ENCODE measurements at regions not wholly inside any gene's neighbourhood (a gene's known extent, or its start where the extent isn't known, plus 50 kb on each side); places are given as distances from the start of the nearest gene placed in this dataset.

DNA sequence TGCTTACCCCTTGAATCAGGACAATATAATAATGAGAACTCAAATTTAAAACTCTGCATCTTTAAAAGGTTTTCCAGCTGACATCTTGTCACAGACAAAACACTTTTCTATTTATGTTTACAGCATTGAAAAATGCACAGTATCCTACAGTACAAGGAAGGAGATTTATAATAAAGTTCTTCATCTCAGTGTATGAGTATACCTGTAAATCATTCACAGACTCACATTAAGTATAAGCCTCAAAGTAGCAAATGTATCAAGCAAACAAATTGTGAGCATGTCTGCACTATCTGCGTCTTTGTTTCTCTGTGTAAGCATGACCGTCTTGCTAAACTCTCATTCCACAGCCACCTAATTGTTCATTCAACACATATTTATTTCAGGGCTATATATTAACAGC lies 52.8 kb downstream of the PPP1R2C start:
- DNase-seq (ENCODE audit: low read depth in 2 of 2): no peak

DNA sequence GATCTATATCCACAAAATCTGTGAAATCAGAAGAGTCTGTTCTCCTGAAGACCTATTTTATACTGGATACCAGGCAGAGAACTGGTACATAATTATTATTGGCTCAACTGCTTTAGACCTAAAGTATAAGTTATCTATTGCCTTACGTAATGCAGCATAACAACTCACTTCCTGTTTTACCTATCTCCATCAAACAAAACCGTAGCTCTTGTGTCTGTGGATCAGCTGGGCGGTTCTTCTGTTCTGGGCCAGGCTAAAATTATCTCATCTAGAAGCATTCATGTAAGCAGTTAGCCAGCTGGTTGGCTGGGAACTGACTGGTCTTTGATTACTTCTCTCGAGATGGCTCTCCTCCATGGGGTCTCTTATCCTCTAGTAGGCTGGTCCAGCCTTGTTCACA lies 57.8 kb downstream of the PPP1R2C start:
- no peak for DNase-seq (ENCODE audit: low read depth in 2 of 2)

DNA sequence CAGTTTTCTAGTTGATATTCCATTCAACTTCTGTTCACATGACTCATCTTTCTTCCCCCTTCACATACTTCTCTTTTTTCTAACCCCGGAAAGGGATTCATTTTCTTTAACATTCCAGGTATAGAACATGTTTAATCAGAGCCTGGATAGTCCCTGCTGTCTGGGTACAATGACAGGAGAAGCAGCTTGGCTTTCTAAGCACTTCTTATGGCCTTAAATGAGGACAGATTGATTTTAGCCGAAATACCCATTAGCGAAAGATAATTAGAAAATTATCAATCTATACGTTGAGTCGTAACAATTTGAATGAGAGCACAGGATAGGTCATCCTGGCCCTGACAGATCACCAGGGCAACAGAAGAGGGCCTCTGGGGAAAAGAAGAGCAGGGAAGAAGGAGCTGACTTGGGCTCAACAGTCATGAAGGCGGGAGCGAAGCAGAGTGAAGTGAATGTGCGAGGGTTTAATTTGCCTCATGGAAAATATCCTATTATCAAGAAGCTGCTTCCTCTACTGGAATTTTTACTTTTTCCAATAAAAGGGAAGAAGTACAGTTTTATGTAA lies 62.2 kb downstream of the PPP1R2C start:
- no peak for DNase-seq (ENCODE audit: low read depth in 2 of 2)

DNA sequence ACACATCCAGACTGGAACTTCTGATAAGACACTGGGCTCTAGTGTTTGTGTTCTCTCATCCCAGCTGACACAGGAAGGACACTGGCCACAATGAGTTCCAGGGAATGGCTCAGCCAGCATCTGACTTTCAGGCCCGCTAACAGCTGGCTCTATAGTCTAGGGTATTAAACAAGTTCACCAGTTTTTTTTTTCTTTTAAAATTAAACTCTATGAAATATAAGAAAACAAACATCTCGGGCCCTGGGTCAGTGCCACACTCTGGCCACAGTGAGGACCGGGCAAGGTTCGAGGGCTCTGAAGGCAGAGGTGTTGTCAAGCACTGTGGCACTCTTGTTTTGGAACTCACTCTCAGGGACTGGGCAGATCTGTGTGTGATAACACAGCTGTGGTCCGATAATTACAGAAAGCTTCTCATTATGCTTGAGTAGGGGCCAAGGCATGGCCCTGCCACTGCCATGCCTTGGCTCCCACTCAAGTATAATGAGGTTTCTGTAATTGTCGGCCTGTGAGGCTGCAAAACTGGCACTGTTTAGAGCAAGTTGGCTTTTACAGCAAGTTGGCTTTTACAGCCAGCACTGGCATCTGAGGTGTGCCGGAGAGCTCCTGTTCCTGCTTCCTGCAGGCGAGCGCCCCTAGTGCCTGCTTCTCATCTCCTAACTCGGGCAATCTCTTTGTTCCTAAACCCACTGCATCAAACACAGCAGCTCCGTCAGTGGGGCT lies 62.8 kb downstream of the PPP1R2C start:
- peak in 1 of 2 donors; percentile 25 for DNase-seq (ENCODE audit: low read depth in 2 of 2)

DNA sequence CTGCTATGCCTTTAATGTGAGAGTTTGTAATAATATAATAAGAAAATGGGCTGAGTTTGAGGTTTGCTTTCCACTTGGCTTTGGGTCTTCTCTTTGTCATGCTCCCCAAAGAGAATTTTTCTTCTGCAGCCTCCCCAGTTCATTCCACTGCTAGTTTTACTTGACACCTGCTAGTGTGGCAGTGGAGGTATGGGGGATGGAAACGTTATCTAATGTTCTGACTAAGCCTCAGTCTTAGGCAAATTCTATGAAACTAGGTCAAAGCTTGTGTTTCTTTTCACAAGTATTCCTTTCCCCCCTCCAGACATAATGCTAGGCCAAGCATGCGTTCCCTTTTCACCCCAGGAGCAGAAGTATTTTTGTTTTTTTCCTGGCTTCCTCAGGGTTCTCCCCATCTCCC lies 67.5 kb downstream of the PPP1R2C start:
- DNase-seq (ENCODE audit: low read depth in 2 of 2): no peak

DNA sequence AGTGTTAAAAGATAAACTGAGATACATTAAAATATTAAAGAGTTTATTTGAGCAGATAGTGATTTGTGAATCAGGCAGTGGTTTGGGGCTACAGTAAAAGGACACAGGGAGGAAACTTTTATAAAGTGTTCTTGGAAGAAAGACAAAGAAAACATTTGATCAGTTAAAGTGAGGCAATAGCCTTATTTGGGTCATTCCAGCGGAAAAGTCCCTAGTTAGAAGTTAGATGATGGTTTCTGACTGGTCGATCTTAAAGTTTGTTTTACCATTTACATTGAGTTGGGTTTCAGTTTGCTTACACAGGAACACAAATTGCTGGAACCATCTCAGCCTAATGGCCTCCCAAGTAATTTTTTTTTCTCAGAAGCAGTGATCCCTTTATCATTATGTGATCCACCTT lies 69.7 kb downstream of the PPP1R2C start:
- DNase-seq (ENCODE audit: low read depth in 2 of 2): no peak

DNA sequence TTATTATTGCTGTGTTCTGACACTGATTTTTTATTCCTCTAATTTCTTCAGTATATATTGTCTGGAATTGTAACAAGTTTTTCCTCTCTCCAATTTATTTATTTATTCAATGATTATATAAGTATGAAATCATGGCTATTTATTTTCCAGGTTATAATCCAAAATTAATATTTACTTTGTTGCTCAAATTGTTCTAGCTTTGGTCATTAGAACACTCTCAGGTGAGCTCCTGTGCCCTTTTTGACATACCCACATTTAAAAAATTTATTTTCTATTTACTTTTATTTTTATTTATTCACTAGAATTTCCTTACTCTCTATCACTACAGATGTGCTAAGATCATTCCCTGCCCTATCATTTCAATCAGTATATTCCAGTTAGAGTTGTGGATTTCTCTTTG lies 70.2 kb downstream of the PPP1R2C start:
- DNase-seq (ENCODE audit: low read depth in 2 of 2): no peak

DNA sequence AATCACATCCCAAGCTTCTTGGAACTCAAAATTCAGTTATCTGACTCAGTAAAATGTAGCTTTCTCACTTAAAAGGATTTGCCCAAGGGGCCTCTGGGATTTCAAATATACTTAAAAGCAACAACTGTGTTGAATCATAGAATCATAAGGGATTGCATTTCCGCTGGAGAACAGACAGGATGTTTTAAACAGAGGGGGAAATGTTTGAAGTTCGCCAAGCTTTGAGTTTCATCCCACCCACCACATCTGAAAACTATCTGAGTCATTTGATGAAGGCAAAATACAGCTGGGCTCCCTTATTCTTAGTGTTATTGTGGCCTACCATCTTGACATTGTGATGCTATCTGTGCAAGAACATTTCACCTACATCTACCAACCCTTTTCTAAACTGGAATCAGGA lies 73.5 kb downstream of the PPP1R2C start:
- no peak for DNase-seq (ENCODE audit: low read depth in 2 of 2)

DNA sequence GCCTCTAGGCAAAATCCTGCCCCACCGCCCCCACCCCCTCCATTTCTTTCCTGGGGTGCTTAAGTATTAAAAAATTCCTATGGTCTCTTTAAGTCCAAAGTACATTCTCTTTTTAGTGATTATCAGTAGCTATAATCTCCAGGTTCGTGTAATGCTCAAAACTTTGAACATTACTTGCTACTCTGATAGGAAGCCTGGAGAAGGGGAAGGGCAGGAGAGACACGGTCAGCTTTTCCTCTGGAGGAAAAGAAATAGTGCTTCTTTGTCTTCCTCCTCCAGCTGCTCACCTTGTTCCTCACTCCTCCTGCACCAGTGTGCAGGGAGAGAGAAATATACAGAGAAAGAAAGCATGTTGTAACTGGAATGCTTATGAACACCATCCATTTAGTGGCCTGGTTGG lies 80.4 kb downstream of the PPP1R2C start:
- no peak for DNase-seq (ENCODE audit: low read depth in 2 of 2)

DNA sequence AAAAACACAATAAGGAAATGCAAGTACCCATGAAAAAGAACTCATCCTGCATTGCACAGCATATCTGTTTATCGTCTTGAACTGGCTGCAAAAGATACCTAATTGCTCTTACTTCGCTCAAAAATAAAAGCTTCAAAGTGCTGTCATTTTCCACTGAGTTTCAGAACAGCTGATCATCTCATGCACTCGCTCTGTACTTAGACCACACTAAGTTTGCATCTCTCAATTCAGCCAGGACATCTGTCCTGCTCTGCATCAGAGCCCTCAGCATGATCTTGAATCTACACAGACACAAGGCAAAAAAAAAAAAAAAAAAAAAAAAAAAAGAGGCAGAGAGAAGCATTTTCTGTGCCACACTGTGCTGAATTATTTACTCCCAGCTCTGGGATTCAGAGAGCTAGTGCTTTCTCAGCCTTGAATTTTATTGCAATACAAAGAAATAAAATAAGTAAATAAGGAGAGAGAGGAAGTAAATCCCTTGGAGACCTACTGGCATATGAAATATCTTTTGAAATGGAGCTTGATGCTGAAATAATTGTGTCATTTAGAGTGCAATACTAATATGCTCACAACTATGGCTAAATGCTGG lies 81.3 kb downstream of the PPP1R2C start:
- no peak for DNase-seq (ENCODE audit: low read depth in 2 of 2)

DNA sequence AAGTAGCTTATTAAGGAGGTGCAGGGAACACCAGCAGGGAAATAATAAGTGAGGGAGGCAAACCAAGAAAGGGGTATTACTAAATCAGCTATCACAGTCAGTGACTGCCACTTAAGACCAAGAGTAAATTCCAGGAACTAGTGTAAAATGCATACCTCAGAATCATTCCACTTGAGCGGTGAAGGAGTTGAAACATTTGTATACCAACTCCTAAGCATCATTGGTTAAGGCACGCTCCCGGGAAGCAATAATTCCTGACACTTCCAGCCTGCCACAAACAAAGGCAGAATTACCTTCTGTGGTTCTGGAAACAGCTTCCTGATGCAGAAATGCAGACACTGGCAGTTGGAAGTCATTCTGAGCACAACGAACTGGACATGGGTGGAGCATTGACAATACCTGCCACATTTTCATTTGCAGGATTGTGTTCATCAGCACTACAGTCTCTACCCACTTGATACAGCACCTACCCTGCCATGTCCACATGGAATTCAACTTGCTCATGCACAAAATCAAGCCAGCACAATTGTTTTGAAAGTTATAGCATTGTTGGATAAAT lies 82.1 kb downstream of the PPP1R2C start:
- DNase-seq (ENCODE audit: low read depth in 2 of 2): no peak

DNA sequence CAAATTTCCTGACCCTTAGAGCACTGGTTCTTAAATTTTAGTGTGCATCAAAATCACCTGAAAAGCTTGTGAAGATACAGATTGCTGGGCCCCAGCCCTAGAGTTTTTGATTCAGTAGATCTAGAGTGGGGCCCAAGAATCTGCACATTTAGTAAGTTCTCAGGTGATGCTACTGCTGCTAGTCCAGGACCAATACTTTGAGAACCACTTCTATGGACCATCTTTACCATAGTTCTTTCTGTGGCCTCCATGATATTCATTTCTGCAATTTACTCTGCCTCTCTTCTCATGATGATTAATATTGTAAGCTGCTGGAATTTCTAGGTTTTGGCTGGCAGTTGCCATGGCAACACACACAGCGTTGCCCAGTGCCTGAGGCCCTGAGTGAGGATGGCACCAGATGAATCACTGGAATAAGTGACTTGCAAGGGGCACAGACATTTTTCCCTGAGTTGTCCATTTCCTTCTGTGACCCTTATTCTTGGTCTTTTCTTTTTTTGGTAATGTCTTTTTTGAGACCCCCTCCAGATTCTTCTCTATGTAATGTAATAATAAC lies 83.6 kb downstream of the PPP1R2C start:
- DNase-seq (ENCODE audit: low read depth in 2 of 2): no peak

DNA sequence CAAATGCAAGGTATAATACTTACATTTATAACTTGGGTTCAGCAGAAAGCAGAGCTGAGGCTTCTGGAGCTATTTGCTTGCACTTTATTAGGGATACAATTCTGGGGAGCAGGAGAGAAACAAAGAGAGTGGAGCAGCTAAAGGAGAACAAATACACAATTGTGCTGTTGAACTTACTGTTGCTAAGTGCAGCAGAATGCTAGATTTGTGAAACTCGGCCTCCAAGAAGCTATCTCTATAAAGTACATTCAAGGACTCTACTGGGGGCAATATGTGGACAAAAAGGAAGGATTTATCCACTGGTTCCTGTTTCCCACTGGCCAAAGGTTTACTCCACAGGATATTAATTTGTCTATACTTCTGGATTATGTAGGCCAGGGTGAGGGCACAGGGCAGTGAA lies 86.8 kb downstream of the PPP1R2C start:
- DNase-seq (ENCODE audit: low read depth in 2 of 2): no peak

DNA sequence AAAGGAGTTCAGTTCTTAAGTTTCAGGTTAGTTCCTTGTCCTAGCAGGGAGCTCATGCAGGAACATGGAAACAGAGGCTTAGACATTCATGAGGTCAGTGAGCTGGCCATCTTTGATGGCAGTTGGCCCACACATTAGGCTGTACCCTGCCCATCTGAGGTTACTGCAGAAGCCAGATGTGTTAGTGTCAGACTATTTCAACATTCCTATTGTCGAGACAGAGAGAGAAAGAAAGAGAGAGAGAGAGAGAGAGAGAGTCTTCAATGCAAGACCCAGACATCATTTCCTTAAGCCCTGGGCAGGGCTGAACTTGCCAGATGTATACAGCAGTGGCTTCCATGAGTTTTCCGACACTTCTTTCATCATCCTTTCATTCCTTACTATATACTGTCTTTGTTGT lies 91.3 kb downstream of the PPP1R2C start:
- no peak for DNase-seq (ENCODE audit: low read depth in 2 of 2)

DNA sequence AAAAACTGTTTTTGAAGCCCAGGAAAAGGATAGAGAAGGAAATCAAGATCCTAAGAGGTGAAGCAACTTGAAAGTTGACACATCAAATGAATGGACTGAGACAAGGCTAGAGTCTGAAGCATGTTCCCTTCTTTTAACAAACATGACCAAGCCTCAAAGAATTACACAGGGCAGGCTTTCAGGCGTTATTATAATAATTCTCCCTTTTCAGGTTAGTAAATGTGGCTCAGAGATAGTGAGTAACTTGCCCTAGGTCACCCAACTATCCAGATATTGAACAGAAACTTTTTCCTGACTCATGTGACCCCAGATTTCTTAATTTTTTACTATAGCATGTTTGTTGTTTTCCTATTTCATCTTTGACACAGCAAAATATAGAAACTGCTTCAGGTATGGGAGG lies 91.7 kb downstream of the PPP1R2C start:
- DNase-seq (ENCODE audit: low read depth in 2 of 2): no peak

DNA sequence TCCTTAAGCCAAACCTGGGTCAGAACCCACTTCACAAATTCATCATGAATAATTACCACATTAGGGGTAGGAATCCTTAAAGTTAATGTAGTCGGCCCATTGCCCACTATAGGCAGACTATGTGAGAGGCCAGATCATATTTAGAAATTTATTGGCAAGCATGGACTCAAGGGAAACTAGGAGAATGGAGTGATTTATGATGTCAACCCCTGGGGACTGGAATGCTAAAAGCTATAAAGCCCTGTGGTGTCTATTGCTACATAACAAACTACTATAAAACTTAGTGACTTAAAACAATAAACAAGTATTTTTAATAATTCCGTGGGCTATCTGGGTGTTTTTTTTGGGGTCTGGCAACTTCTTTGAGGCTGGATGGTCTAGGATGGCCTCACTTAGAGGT lies 93.9 kb downstream of the PPP1R2C start:
- DNase-seq (ENCODE audit: low read depth in 2 of 2): no peak

DNA sequence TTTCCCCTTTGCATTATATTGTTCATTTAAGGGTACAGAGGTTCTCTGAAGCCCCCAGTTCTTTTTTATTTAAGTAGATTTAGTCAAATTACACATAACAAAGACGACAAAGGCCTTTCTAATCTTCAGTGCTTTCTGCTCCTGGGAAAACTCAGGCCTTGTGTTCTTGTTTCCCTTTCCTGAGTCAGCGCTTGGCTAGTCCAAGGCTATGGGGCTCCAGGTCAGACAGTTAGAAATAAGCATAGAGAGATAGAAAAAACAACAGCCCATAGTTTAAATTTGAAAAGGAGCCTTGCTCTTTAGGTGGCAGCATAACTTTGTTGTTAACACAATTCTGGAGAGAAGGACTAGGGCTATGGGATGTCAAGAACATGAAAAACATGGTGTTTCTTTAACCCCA lies 97.3 kb downstream of the PPP1R2C start:
- DNase-seq (ENCODE audit: low read depth in 2 of 2): no peak

DNA sequence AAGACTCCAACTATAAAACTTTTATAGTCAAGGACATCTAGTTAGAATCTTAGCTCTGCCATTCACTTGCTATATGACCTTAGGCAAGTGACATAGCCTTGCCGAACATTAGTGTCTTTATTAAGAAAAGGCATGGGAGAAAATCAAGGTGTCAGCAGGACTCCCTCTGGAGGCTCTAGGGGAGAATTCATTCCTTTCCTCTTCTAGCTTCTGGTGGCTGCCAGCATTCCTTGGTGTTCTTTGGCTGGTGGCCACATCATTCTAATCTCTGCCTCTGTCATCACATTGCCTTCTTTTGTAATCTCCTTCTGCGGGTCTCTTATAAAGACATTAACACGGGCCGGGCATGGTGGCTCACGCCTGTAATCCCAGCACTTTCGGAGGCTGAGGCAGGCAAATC lies 99.8 kb downstream of the PPP1R2C start:
- DNase-seq (ENCODE audit: low read depth in 2 of 2): no peak

DNA sequence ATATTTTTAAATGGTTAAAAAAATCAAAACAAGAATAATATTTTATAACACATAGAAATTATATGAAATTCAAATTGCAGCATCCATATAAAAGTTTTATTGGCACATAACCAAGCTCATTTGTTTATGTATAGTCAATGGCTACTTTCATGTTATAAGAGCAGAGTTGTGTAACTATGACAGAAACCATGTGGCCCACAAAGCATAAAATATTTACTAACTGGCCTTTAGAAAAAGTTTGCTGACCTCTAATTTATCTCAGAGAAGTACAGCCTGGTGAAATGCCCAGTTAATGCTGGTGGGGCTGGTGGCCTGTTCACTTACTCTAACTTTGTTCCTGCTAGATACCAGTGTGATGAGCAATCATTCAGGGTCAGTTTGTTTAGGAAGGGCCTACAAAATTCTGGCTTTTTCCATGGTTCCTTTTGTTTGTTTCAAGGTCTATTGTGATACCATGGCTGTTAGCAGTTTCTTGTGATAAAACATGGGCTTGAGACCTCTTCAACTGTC lies 104.6 kb downstream of the PPP1R2C start:
- no peak for DNase-seq (ENCODE audit: low read depth in 2 of 2)

DNA sequence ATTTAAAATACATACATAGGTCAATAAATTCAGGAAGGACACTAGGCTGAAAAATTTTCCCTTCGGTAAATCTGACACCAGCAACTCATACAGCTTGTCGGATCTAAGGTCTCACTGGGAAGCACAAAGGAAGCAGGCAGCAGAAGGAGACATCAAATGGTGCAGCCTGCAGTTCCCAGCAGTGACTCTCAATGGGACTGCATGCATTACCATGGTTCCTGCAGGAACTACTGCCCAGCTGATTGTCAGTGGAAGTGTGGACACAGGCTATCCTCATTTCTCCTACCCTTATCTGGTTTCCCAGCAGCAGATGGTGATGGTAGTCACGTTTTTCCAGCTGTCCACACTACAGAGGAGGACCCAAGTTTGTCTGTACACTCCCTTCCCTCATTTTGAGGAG lies 113.3 kb downstream of the PPP1R2C start:
- no peak for DNase-seq (ENCODE audit: low read depth in 2 of 2)

DNA sequence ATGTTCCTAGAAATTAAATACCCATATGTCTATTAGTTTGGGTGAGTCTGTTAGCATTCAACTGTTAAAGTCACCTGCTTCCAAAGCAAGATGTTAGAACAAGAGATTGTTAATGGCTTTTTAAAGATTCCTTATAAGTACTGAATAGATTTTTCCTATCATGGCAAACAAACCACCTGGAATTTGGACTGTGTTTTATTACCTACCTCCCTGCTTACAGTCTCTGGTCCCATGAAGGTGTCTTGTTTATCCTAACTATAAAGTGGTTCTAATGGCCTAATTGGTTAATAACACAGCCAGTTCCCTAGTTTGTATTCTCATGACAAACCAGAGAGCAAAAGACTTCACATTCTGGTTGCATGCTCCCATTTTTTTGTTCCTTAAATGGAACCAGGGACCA lies 149.5 kb downstream of the PPP1R2C start:
- DNase-seq (ENCODE audit: low read depth in 2 of 2): no peak

DNA sequence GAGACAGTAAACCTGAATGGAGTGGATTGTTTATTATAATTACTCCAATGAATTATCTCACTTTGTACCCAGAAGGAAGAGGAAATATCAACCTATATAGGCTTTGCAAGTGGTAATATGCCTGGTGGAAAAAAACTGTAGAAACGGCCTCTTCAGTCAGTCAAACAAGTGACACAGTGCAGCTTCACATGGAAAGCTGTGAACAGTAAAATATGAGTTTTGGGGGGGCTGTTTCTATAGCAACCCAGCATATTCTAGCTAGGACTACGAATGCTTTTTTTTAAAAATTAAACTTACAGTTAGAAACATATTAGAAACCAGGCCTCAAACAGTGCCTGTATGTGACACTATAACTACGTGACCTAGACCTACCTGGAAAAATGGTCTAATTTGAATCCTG lies 150.1 kb downstream of the PPP1R2C start:
- no peak for DNase-seq (ENCODE audit: low read depth in 2 of 2)

DNA sequence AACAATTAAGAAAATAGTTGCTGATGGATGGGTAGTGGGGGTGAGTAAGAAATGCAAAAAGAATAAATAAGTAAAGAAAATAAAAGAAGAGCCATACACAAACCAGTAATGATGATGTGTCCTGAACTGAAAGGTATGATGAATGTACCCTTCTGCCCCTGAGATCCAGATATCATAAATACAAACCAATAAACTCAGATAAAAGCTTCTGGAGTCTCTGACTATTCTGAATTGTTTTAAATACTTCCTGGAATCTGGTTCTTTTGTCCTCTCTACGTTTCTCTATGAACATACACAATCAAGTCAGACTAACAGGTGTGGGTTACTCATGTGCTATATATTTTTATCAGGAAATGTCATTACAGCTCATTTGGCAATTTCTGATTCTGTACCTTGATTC lies 153.4 kb downstream of the PPP1R2C start:
- no peak for DNase-seq (ENCODE audit: low read depth in 2 of 2)

Data from lung microvascular endothelial cell (primary cell).